Stimulated activated CD8-positive, alpha-beta memory T cell treated with anti-CD3 and anti-CD28 coated beads, Interleukin-4, amount 100 ng/mL, for 1 hour (primary cell): ENCODE measurements at regions not wholly inside any gene's neighbourhood (a gene's known extent, or its start where the extent isn't known, plus 50 kb on each side); places are given as distances from the start of the nearest gene placed in this dataset.
"Not testable (repeated sequence)": the region's sequence is repeated elsewhere in the genome, so short reads cannot be mapped to it uniquely, and the experiment has no call there.

Source experiments
- DNase-seq, 2 donors: peaks; one replicate each; pipeline ENCODE4 v3.0.0-alpha.2; 2020; ENCODE audit warnings: low read depth in 2 of 2, low spot score in 1 of 2

DNA sequence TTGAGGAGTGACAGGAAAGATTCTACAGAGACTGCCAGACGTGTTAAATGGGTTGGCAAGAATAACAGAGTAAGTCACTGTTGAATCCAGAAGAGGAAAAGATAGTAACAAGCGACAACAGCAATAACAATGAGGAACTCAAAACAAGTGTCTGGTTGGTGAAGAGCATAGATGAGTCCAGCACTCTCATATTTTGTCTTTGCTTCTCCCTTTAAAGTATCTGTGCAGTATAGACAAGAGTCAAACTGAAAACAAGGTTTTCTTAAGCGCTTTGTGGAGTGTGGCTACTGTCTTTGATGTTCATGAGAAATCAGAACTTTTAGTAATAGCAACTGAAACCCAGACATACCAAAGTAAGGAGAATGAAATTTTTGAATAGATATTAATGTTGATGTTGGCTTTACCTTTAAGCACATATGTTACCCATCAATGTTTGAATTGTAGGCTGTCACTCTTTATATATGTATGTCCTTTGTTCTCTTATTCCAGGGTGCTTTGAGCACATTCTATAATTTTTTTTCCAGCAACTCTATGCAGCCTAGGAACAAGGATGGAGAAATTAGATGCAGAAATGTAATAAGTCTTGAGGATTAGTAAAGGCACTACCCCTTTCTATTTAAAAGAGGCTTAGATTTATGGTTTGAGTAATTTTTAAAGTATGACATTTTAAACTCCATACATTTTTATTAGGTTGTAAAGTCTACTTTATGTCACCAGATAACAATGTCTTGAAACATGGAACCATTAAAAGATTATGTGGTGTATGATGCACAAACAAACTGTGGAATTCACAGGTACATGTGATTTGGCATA is 185.5 kb downstream of the NFKBIZ start:
- DNase-seq = no peak

DNA sequence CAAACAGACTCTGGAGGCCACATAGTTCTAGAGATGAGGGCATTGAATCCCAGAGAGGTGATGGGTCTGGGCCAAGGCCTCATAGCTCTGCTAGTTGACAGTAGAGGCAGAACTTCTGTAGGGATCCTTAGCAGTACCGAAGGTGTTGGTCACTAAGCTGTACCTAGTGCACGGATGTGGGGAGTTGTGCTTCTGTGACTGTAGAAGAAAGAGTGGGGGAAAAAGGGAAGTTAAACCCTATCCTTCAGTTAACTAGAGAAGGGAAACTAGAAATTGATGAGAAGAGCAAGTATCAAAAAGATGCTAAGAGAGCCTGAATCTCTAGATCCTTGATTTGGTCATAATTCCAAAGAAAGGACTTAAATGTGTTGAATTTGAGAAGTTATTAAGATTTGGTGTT is 186.7 kb downstream of the NFKBIZ start:
- DNase-seq = no peak

DNA sequence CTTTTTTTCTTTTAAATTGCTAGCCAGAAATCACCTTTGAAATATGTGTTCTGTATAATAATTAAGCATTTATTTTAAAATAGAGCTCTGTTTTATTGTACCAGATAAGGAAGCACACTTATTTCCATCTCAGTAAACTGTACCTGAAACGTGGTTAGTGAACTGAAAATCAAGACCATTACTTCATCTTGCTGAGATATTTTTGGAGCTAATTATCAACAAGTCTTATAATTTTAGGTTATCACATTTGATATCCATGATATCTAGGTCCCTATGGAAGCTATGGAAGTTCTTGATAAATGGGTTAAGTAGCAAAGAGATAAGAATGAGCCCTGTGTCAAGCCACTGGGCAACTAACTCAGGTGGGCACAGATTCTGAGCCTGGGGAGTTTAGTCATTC is 187.2 kb downstream of the NFKBIZ start:
- DNase-seq = no peak

DNA sequence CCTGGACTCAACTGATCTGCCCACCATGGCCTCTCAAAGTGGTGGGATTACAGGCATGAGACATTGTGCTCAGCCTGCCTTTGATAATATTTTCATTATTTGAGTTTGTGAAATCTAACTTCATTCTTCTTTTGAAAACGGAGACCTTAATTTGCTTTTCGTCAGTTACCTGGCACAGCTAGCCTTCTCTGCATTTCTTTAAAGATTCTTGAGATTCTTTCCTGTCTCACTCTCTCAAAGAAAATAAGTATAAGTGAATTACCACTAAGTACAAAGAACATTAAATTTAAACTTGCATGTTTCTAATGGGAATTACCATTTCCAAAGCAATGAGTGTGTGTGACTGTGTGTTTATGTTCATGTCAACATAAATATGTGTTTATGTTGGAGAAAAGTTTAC is 187.9 kb downstream of the NFKBIZ start:
- no peak for DNase-seq

DNA sequence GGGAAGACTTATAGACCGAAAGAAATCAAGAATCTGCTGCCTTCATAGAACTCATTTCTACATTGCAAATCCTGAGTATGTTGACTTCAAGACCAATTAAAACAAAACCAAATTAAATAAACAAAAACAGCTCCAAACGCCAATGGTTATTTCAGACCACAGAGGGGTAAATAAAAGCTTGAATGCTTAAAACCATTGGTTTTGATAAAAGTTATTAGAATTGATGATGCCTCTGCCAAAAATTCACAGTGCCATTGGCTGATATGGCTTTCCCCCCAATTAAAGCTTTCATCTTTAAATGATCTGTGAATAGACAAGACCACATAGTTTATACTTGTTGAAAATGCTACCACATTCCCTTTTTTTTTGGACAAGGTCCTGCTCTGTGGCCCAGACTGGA is 188.5 kb downstream of the NFKBIZ start:
- no peak for DNase-seq

DNA sequence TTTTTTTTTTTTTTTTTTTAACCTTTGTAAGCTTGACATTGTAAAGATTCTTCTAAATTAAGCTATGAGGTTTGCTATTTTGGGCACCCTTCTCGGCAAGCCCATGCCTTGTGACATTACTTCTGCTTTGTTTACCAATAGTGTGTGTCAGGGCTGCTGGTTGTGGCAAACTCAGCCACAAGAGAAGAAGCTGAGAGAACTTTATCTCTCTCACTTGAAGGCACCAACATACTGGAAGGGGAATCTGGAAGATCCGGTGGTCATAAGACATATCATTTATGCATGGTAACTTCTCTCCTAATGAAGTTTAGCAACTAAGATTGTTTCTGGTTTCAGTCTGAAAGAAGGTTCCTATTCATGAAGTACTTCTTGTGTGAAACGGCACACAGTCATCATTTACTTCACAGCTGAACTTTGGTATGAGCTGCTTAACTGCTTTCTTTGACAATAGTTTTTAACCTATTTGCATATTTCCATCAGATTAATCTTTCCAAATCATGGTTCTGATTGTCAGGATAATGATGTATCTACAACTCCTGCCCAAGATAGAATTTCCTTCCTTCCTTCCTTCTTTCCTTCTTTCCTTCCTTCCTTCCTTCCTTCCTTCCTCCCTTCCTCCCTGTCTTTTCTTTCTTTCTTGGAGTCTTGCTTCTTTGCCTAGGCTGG is 189.3 kb downstream of the NFKBIZ start:
- no peak for DNase-seq

DNA sequence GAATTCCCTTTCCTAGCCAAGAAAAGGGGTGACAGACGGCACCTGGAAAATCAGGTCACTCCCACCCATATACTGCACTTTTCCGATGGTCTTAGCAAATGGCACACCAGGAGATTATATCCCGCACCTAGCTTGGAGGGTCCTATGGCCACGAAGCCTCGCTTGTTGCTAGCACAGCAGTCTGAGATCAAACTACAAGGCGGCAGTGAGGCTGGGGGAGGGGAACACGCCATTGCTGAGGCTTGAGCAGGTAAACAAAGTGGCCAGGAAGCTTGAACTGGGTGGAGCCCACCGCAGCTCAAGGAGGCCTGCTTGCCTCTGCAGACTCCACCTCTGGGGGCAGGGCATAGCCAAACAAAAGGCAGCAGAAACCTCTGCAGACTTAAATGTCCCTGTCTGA is 190.8 kb downstream of the NFKBIZ start:
- not testable (repeated sequence) for DNase-seq

DNA sequence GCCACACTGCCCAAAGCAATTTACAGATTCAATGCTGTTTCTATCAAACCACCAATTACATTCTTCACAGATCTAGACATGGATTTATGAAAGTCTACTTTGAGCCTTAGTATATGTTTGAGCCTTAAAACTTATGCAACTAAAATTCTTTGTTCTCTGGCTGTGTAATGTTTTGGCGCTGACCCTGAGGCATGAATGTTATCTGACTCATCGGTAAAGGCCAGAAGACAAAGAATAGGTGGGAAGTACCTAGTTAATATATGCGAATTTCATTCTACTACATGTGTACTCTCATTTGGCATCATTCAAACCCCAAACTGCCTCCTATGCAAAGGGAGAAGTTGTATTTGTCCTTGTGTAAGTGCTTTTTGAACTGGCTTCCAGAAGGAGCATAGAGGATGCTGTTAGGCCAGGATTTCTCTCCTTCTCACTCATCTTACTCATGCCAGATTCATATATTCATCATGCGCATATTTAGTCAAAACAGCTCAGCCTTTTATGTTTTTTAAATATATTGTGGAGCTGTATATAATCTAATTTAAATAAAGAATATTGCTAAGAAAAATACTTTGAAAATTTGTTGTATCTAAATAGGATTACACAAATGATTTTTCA is 204.2 kb downstream of the NFKBIZ start:
- DNase-seq = no peak

DNA sequence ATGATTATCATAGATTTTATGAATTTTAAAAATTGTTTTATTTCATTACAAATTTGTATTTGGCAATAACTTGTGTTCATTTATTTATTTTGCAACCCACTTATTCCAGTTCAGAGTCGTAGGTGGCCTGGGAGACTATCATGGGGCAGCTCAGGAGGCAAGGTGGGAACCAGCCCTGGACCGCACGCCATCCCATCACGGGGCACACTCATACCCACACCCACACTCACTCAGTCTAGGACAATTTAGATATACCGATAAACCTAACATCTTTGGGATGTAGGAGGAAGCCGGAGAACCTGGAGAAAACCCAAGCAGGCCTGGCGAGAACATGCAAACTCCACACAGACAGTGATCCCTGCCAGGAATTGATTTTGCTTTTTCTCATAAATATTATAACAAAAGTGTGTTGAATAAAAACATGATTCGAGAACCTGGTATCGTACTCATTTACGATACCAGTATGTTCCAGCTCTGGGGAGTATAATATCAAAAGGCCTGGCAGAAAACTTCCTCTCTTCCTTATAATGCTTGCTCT is 205.3 kb downstream of the NFKBIZ start:
- DNase-seq = no peak

DNA sequence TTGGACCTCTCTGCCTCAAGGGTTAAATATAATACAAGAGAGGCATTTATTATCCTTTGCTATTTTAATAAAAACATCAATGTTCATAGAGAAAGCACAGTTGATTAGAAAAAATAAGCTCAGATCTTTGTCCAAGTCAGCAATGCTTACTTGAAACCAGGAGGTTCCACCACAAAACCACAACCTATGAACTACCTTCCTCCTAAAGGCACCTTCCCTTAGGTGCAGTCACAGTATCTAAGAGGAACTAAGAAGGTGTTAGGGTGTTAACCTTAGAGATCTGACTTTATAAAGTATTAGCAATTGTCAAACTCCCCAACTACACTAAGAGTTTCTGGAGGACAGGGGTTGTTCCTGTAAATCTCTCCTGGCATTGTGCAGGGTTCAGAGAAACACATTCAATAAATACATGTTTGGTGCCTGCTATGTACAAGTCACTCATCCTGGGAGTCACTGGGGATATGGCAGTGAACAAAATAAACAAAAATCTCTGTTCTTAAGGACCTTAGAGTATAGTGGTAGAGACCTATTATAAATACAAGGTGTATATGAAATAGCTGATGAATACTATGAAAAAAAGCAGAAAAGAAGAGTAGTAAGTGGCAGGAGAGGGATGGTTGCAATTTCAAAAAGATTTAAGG is 208.6 kb downstream of the NFKBIZ start:
- DNase-seq = no peak

DNA sequence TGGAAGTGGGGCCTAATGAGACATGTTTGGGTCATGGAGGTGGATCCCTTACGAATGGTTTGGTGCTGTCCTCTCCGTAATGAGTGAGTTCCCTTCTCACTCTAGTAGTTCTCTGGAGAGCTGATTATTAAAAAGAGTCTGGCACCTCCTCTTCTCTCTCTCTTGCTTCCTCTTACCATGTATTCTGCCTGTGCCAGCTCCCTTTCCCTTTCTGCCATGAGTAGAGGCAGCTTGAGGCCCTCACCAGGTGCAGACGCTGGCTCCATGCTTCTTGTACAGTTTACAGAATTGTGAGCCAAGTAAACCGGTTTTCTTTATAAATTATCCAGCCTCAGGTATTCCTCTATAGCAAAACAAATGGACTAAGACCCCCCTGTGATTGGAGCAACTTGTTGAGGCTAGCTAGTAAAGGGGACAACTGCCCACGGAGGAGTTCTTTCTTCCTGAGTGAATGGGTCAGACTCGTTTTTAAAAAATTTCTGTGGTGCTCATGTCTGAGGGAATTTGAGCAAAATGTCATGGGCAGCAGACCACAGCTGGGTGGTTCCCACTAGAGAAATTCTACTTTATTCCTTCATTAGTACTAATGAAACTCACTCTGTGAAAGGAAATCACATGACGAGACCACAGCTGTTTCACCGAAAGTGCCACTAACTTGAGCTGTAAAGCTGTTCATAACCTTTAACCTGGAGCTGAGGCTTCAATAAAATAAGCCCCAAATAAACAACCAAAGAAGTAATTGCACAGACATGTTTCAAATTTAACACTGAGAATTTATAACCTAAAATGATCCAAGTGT is 210.0 kb downstream of the NFKBIZ start:
- DNase-seq = no peak

DNA sequence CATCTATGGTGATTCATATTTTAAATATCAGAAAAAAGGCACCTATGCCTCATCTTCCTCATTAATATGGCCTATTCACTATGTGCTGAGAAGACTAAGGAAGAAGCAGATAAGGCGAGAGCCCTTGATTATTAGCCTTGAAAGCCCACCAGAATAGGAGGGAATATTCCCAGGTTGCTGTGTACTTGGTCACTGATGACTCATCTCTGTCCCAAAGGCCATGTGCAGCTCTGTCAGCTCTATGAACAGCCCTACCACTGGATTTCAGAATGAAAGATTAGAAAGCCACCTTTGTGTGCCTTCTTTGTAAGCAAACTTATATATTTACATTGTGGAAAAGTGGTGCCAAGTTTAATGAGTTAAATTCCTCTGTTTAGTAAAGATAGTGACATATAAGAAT is 211.5 kb downstream of the NFKBIZ start:
- DNase-seq = no peak

DNA sequence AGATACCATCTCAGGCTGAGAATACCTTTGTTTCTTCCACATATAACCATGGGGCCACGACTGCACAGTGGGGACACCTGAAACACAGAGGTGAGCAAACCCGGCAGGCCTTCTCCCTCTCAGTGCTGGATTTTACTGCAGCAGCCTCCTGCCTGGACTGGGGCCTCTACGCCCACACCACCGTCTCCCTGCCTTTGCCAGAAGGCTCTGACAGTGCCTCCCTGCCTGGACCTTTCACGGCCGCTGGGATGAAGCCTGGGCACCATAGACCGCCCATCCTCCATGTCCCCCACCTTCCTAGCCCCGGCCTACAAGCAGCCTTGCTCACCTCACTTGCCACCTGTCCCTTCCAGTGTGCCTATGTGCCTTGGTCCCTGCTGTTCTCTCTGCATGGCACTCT is 214.3 kb downstream of the NFKBIZ start:
- DNase-seq = no peak

DNA sequence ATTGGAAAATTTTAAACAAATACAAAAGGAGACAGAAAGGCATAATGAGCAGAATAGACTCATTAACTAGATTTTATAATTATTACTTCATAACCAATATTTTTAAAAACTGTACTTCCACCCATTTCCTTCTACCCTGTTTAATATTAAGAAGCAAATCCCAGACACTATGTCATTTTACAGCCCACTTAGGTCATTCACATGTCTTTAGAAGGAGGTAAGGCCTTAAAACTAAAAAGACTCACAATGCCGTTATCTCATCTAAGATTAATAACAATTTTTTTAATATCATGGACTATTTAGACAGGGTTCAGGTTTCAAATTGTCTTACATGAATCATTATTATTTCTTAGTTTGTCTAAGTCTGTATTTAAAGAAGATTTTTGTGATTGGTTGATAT is 217.2 kb downstream of the NFKBIZ start:
- no peak for DNase-seq

DNA sequence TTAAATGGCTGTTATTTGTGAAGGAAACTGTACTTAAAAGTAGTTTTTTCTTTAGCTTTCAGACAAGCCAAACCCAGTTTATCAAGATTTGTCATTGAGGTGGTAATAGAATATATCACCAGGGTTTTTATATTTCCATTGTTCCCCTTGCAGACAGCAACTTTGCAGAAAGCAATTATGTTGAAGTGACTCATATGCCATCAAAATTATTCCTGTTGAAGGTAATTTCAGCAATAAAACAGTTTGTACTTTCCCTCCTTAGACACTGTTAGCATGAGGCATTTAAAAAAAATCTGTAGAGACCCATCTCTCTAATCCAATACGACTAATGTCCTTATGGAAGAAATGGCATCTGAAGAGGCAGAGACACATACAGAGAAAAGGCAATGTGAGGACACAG is 219.0 kb downstream of the NFKBIZ start:
- DNase-seq = no peak

DNA sequence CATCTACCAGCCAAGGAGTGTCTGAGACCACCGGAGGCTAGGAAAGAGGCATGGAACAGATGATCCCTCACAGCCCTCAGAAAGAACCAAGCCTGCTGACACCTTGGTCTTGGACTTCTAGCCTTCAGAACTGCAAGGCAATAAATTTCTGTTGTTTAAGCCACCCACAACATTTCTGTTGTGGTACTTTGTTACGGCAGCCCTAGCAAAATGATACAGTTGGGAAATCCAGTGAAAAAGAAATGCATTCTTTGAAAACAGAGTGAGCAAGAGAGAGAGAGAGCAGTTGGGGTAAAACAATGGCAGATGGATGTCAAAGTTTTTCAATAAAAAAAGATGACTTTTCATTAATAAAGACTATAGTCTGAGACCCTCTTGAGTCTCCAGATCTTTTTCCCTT is 219.4 kb downstream of the NFKBIZ start:
- no peak for DNase-seq

DNA sequence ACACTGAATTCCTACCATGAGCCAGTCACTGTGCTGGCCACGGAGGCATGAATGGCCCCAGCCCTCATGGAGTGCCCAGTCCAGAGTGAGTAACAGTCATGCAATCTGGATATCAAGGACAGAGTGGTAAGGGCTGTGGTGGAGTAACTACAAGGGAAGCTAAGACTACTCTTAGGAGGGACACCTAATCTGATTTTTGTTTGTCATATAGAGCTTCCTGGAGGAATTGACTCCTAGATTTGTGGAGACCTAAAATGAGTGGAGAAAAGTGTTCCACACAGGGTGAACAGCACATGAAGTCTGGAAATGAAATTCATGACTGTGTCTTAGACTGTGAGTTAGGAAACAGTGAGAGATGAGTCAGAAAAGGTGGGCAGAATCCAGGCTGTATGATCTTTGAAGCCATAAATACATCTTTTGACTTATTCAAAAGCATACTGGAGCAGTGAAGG is 219.9 kb downstream of the NFKBIZ start:
- DNase-seq = no peak

DNA sequence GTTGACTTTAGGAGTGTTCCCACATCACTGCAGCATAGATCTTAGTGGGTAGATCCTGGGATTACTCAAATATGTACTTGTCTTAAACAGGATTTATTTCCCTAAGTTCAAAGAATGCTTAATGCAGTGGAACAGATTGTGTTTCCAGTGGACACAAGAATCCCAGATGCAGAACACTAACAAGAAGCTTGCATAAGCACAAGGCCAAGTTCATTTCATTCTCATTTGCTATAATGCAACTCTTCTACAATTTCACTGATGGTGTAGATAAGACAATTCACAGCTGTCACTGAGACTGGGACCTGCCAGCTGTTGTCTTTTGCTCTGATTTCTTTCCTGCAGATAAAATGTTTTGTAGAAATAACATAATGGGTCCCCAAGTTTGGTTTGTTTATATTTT is 225.6 kb downstream of the NFKBIZ start:
- no peak for DNase-seq

DNA sequence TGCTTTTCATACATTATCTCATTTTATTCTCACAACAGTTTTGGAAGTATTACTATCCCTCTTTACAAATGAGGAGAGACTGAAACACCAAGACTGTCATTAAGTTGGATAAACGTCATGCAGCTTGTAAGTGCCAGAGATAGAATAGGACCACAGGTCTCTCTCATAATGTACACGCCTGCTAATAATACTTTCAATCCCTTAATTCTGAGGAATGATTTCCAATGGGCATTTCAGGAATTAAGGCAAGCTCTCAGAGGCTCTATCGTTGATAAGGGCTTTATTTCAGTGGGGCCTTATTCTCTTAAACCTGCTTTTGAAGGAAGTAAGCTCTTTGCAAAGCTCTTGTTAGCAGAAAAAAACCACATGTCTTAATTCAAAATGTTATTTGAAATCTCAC is 229.1 kb downstream of the NFKBIZ start:
- DNase-seq = no peak

DNA sequence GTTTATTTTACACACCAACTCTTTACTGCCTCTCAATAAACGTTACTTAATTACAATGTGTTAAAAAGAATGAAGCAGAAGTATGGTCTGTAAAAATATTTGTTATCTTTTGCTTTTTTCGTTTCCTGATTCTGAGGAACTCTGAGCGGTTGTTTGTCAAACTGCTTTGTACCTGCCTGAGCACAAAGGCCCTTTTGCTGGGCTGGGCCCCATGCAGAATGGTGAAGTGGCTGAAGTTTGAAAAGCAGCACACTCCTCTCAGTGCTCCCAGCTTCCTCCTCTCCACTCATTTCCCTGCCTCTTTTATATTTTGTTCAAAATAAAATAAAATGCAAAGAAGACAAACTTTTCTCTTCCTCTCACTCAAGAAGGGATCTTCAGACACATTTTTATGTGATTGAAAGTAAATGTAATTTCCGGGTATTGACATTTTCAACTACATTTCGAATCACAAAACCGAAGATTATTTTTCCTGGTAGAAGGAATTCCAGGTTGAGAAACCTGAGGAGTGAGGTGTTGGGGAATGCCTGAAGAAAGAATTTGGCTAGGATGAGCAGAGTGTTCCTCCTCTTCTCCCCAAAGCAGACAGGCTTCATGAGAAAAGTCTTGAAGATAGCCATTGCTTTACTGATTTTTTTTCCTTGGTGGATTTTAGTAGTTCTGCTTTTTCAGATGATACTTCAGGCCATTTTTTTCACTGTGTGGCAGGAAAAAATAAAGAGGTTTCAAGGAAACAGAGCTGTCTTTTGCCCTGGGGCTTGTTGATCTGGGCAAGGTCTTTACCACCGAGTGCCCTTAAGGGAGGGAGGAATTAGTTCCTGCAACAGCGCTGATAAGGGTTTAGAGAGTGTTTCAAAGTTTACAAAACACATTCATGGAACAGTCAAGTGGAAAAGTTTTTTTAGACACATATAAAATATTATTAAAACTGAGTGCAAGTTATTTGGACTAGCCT is 229.8 kb downstream of the NFKBIZ start:
- DNase-seq = no peak
